HepG2 (cell line): ENCODE measurements at regions not wholly inside any gene's neighbourhood (a gene's known extent, or its start where the extent isn't known, plus 50 kb on each side); places are given as distances from the start of the nearest gene placed in this dataset.

Experiments
- ATAC-seq: fragments of 200-7000 bp; cut with Tn5 transposase; 3 replicates; pipeline ENCODE4 v1.9.1; 2020; ENCODE audit warnings: mild to moderate bottlenecking, moderate library complexity
- BruUV-seq: library from RNA; stranded (reverse); fragments of 400-500 nt; replicated peaks from 2 replicates; lab custom pipeline; 2021; lab: Mats Ljungman, UMichigan
- CTCF ChIA-PET: fragments of 300-600 bp; formaldehyde crosslinking; extraction: SDS; loops from one replicate; lab custom pipeline; 2021; ENCODE audit warnings: low total read pairs, inconsistent platforms, low intra/inter-chr PET ratio; lab: Yijun Ruan, JAX
- POLR2A ChIA-PET: fragments of 350-600 bp; sonication (Branson Sonifier 250); formaldehyde crosslinking; loops from one replicate; lab custom pipeline; 2020; ENCODE audit warnings: antibody characterized with exemption, inconsistent platforms; lab: Yijun Ruan, JAX
- DNase-seq: peaks from one replicate; pipeline ENCODE4 v3.0.0-alpha.2; 2015; ENCODE audit warnings: low spot score
- FAIRE-seq: peaks from 3 replicates; lab custom pipeline; 2011; peaks lifted over from hg19 to GRCh38; lab: Jason Lieb, UNC
- H2AFZ ChIP-seq: one replicate; pipeline ENCODE4 v1.6.1; 2011; ENCODE audit warnings: low read length, inconsistent platforms
- H3K27ac ChIP-seq: fragments of 300-600 bp; 3 replicates; pipeline ENCODE4 v1.8.0; 2011; ENCODE audit warnings: mixed run types, mild to moderate bottlenecking, mixed read lengths, low read length, inconsistent platforms; ENCODE audit not compliant: insufficient read depth; ENCODE audit errors: extremely low read length
- H3K27me3 ChIP-seq, 2 experiments: fragments of 200-600 bp in 1 of 2; 2 replicates in 1 of 2; 3 replicates in 1 of 2; pipeline versions ENCODE4 v1.6.0 to v1.8.0; 2011; ENCODE audit warnings: low read length in 2 of 2, mild to moderate bottlenecking in 2 of 2, moderate library complexity in 2 of 2, inconsistent platforms in 1 of 2; ENCODE audit not compliant: insufficient read depth in 2 of 2, control insufficient read depth in 1 of 2
- H3K36me3 ChIP-seq, 2 experiments: fragments of 200-600 bp in 1 of 2; replicated peaks in 1 of 2; 2 replicates in 1 of 2; 3 replicates in 1 of 2; pipeline versions ENCODE4 v1.5.1 to v1.8.0; 2011; ENCODE audit warnings: low read length in 2 of 2, inconsistent platforms in 1 of 2; ENCODE audit not compliant: insufficient read depth in 2 of 2, control insufficient read depth in 1 of 2
- H3K4me1 ChIP-seq: 2 replicates; pipeline ENCODE4 v1.5.1; 2012; ENCODE audit warnings: low read length, inconsistent platforms; ENCODE audit not compliant: insufficient read depth
- H3K4me2 ChIP-seq: 2 replicates; pipeline ENCODE4 v1.6.0; 2011; ENCODE audit warnings: low read depth, low read length, inconsistent platforms
- H3K4me3 ChIP-seq, 3 experiments: fragments of 200-600 bp in 1 of 3; sonication (generic), shearing (Covaris generic) in 1 of 3; replicated peaks in 1 of 3; 2 replicates each; pipeline ENCODE4 v1.5.1; 2011 to 2016; ENCODE audit warnings: low read length in 3 of 3, inconsistent platforms in 2 of 3, low read depth in 2 of 3, mild to moderate bottlenecking in 2 of 3, control low read depth in 1 of 3, mixed read lengths in 1 of 3; ENCODE audit not compliant: insufficient read depth in 1 of 3
- H3K79me2 ChIP-seq: one replicate; pipeline ENCODE4 v1.6.1; 2011; ENCODE audit warnings: low read length, inconsistent platforms; ENCODE audit not compliant: insufficient read depth
- H3K9ac ChIP-seq: 2 replicates; pipeline ENCODE4 v1.6.0; 2011; ENCODE audit warnings: mild to moderate bottlenecking, low read depth, low read length, inconsistent platforms; ENCODE audit not compliant: insufficient read depth
- H3K9me3 ChIP-seq: 2 replicates; pipeline ENCODE4 v1.5.1; 2012; ENCODE audit warnings: mild to moderate bottlenecking, low read length
- H4K20me1 ChIP-seq: 2 replicates; pipeline ENCODE4 v1.6.0; 2011; ENCODE audit warnings: inconsistent platforms, mild to moderate bottlenecking, low read length, moderate library complexity; ENCODE audit not compliant: insufficient read depth
- CCAR2 ChIP-seq: fragments of 200-400 bp; formaldehyde crosslinking; optimal IDR thresholded peaks from 2 replicates; pipeline ENCODE3; 2018; ENCODE audit warnings: low read depth, mild to moderate bottlenecking, low read length, moderate library complexity
- CTCF ChIP-seq: sonication (generic); formaldehyde crosslinking; IDR thresholded peaks from 2 replicates; pipeline ENCODE4 v1.5.0; 2020; ENCODE audit warnings: mild to moderate bottlenecking, missing genetic modification reagents, moderate library complexity
- ELF3 ChIP-seq: IDR thresholded peaks from 2 replicates; pipeline ENCODE4 v1.6.1; 2016; ENCODE audit warnings: missing genetic modification reagents, missing compliant biosample characterization
- ESRRA ChIP-seq: sonication (generic); formaldehyde crosslinking; IDR thresholded peaks from 2 replicates; pipeline ENCODE4 v1.5.1; 2020; ENCODE audit warnings: mild to moderate bottlenecking, low read depth, missing genetic modification reagents
- HNRNPUL1 ChIP-seq: fragments of 200-400 bp; formaldehyde crosslinking; IDR thresholded peaks from 2 replicates; pipeline ENCODE4 v1.6.1; 2017; ENCODE audit warnings: low read depth, mild to moderate bottlenecking, low read length, moderate library complexity
- JUND ChIP-seq: sonication (generic); formaldehyde crosslinking; IDR thresholded peaks from 2 replicates; pipeline ENCODE4 v1.8.0; 2022; ENCODE audit warnings: mild to moderate bottlenecking, missing genetic modification reagents
- MAX ChIP-seq: IDR thresholded peaks from 2 replicates; pipeline ENCODE4 v1.6.1; 2012; ENCODE audit warnings: inconsistent platforms
- MBD4 ChIP-seq: IDR thresholded peaks from 2 replicates; pipeline ENCODE4 v1.6.1; 2012; ENCODE audit warnings: low read length, inconsistent platforms, borderline replicate concordance
- MLLT10 ChIP-seq: sonication (generic); formaldehyde crosslinking; IDR thresholded peaks from 2 replicates; pipeline ENCODE4 v1.4.0; 2020; ENCODE audit warnings: missing genetic modification reagents
- REPIN1 ChIP-seq: sonication (generic); formaldehyde crosslinking; IDR thresholded peaks from 2 replicates; pipeline ENCODE4 v1.8.0; 2022; ENCODE audit warnings: missing genetic modification reagents, low read depth, mild to moderate bottlenecking, borderline replicate concordance
- STAG1 ChIP-seq: sonication (generic); formaldehyde crosslinking; IDR thresholded peaks from 2 replicates; pipeline ENCODE4 v1.4.0; 2020; ENCODE audit warnings: missing genetic modification reagents
- TFAP4 ChIP-seq: sonication (generic); IDR thresholded peaks from 2 replicates; pipeline ENCODE4 v1.6.1; 2016; ENCODE audit warnings: low read depth, borderline replicate concordance
- TFDP2 ChIP-seq: sonication (generic); formaldehyde crosslinking; IDR thresholded peaks from 2 replicates; pipeline ENCODE4 v1.4.0; 2020; ENCODE audit warnings: missing genetic modification reagents
- ZNF503 ChIP-seq: sonication (generic); formaldehyde crosslinking; IDR thresholded peaks from 2 replicates; pipeline ENCODE4 v1.4.0; 2020; ENCODE audit warnings: missing genetic modification reagents
- WGBS: methylation state at CpG from one replicate; pipeline ENCODE4 v1.1.6; 2017; ENCODE audit warnings: low lambda C conversion rate; 5-methylcytosine and 5-hydroxymethylcytosine counted together
- in situ Hi-C: cut with HindIII; loops from 2 replicates; pipeline ENCODE4 v1.10.0; 2017; ENCODE audit warnings: low pct_unique_long_range_greater_than_20kb; ENCODE audit not compliant: extremely low pct_ligation_motif_present
- intact Hi-C: fragments of 100-400 bp; cut with micrococcal nuclease; formaldehyde crosslinking; loops from one replicate; pipeline ENCODE4 v1.10.0; 2022; ENCODE audit not compliant: unreplicated experiment

- in situ Hi-C loops, result no loop called here
- intact Hi-C loops, result no loop called here
- FAIRE-seq (no peak), ATAC-seq (peak; percentile 81), DNase-seq (peak; percentile 9)
- ChIA-PET CTCF (interaction anchor here (0.7 kb wide), 1 partner anchor 382 kb away, joined by 3 read pairs; no protein-coding TSS in a partner anchor), POLR2A (no interaction called here)
- Histone ChIP-seq H3K9me3 (no peaks in the 10 kb centered on the region), H3K4me2 (no peak overlapping the region), H4K20me1 (no peaks in the 10 kb centered on the region), H3K4me1 (no peaks in the 10 kb centered on the region), H3K79me2 (no peaks in the 10 kb centered on the region), H2AFZ (no peak overlapping the region), H3K4me3 (no peak overlapping the region), H3K27ac (no peak overlapping the region), H3K27me3 (peaks cover 0 to 1% of the 10 kb centered on the region in 2 experiments; a peak in 1 of 5 replicates), H3K36me3 (no peaks in the 10 kb centered on the region), H3K9ac (no peak overlapping the region)
- WGBS, result 2% methylated on average over 6 of the region's 6 CpGs
- BruUV-seq, result no TSS peak
- peak; percentile 26; the same call in 1 of the 2 replicates for TF ChIP-seq STAG1
- TF ChIP-seq MAX, result no peak
- peak; percentile 50 for TF ChIP-seq CTCF (CRISPR knock-in tag)
These were observed 51.1 kb upstream of the GRIK3 start for GRCh38 chr1:37085393-37085792.

GRCh38 chr1:37089750-37090149 is 55.4 kb upstream of the GRIK3 start:
- no peak overlapping the region for H3K4me2 ChIP-seq
- no peak overlapping the region for H2AFZ ChIP-seq
- no TSS peak for BruUV-seq
- no peaks in the 10 kb centered on the region for H3K36me3 ChIP-seq
- no peaks in the 10 kb centered on the region for H3K9me3 ChIP-seq
- POLR2A ChIA-PET, result no interaction called here
- no peaks in the 10 kb centered on the region for H3K4me1 ChIP-seq
- CTCF ChIA-PET, result no interaction called here
- in situ Hi-C loops, result no loop called here
- H3K27me3 ChIP-seq, result no peaks in the 10 kb centered on the region; a peak in 2 of 5 replicates
- H3K79me2 ChIP-seq, result no peaks in the 10 kb centered on the region
- 0% methylated on average over 1 of the region's 3 CpGs for WGBS
- H3K9ac ChIP-seq, result no peak overlapping the region
- intact Hi-C loops, result no loop called here
- no peak overlapping the region for H3K27ac ChIP-seq
- DNase-seq (no peak), ATAC-seq (no peak), FAIRE-seq (no peak)
- no peaks in the 10 kb centered on the region for H4K20me1 ChIP-seq
- no peak overlapping the region for H3K4me3 ChIP-seq
- TF ChIP-seq ELF3 (CRISPR knock-in tag) (no peak), MLLT10 (CRISPR knock-in tag) (no peak), REPIN1 (no peak), TFAP4 (no peak), MBD4 (no peak), CCAR2 (no peak), ZNF503 (CRISPR knock-in tag) (no peak), JUND (CRISPR knock-in tag) (no peak), HNRNPUL1 (no peak), ESRRA (CRISPR knock-in tag) (no peak), TFDP2 (CRISPR knock-in tag) (no peak)
